ENCODE measurements at regions not wholly inside any gene's neighbourhood (a gene's known extent, or its start where the extent isn't known, plus 50 kb on each side); places are given as distances from the start of the nearest gene placed in this dataset.
A peak's percentile ranks its signal among the peaks of the same experiment; 100 is the strongest.

GRCh38 chr13:83007226-83007625, 875.0 kb downstream of the SLITRK1 start:
- intact Hi-C loops (cut with DNase I): no loop called here
- no peak for TF ChIP-seq CTCF (IDR thresholded peaks at IDR 0.05)

GRCh38 chr13:83003185-83003584, 879.1 kb downstream of the SLITRK1 start:
- no peak for ATAC-seq
- H3K27ac ChIP-seq: no peak overlapping the region
- FAIRE-seq: no peak
- DNase-seq: no peak
- H3K4me3 ChIP-seq: no peak overlapping the region
- intact Hi-C loops (cut with DNase I): no loop called here
- TF ChIP-seq CTCF (IDR thresholded peaks at IDR 0.05): no peak
- no peaks in the 10 kb centered on the region for H3K9me3 ChIP-seq
- no peaks in the 10 kb centered on the region for H3K4me1 ChIP-seq
- no peaks in the 10 kb centered on the region for H3K27me3 ChIP-seq
- no peaks in the 10 kb centered on the region for H3K36me3 ChIP-seq

More at GRCh38 chr13:83007226-83007625, 875.0 kb downstream of the SLITRK1 start:
- H3K27me3 ChIP-seq: no peaks in the 10 kb centered on the region
- H3K4me3 ChIP-seq: no peak overlapping the region
- no peak overlapping the region for H3K27ac ChIP-seq
- no peaks in the 10 kb centered on the region for H3K36me3 ChIP-seq
- ATAC-seq: no peak
- H3K9me3 ChIP-seq: no peaks in the 10 kb centered on the region
- FAIRE-seq: no peak
- no peaks in the 10 kb centered on the region for H3K4me1 ChIP-seq
- DNase-seq: no peak

GRCh38 chr13:82993417-82993816, 888.9 kb downstream of the SLITRK1 start:
- 62 to 78% methylated on average over 2 of the region's 2 CpGs for WGBS, 2 donors
- intact Hi-C loops (cut with DNase I): no loop called here
- TF ChIP-seq CTCF (IDR thresholded peaks at IDR 0.05): no peak
- Histone ChIP-seq H3K27me3 (no peaks in the 10 kb centered on the region), H3K4me3 (no peak overlapping the region), H3K4me1 (no peaks in the 10 kb centered on the region), H3K27ac (no peak overlapping the region), H3K36me3 (no peaks in the 10 kb centered on the region), H3K9me3 (no peaks in the 10 kb centered on the region)
- no peak for FAIRE-seq
- no peak for DNase-seq
- ATAC-seq: no peak

GRCh38 chr13:82976499-82976898, 905.8 kb downstream of the SLITRK1 start:
- ATAC-seq: no peak
- intact Hi-C loops (cut with DNase I): no loop called here
- TF ChIP-seq CTCF (IDR thresholded peaks at IDR 0.05): no peak
- Histone ChIP-seq H3K4me1 (no peaks in the 10 kb centered on the region), H3K9me3 (no peaks in the 10 kb centered on the region), H3K27ac (no peak overlapping the region), H3K27me3 (no peaks in the 10 kb centered on the region), H3K4me3 (no peak overlapping the region), H3K36me3 (no peaks in the 10 kb centered on the region)
- no peak for DNase-seq
- FAIRE-seq: peak; percentile 69

GRCh38 chr13:82963226-82964099, 918.8 kb downstream of the SLITRK1 start:
- Histone ChIP-seq H3K36me3 (no peaks in the 10 kb centered on the region), H3K9me3 (no peaks in the 10 kb centered on the region), H3K27me3 (no peaks in the 10 kb centered on the region), H3K4me1 (no peaks in the 10 kb centered on the region), H3K4me3 (no peak overlapping the region), H3K27ac (no peak overlapping the region)
- ATAC-seq (no peak), DNase-seq (no peak), FAIRE-seq (no peak)
- intact Hi-C loops (cut with DNase I): no loop called here
- WGBS, 2 donors: 32 to 45% methylated on average over 7 of the region's 7 CpGs
- no peak for TF ChIP-seq CTCF (IDR thresholded peaks at IDR 0.05)

All from pancreas (tissue), 10 donors.